ENCODE measurements at regions not wholly inside any gene's neighbourhood (a gene's known extent, or its start where the extent isn't known, plus 50 kb on each side); places are given as distances from the start of the nearest gene placed in this dataset.

GRCh38 chr17:63349478-63350000, 96.6 kb downstream of the CYB561 start:
- no peak for DNase-seq

- DNase-seq, result no peak
Observed at GRCh38 chr17:63350364-63350763, 95.7 kb downstream of the CYB561 start.

GRCh38 chr17:63354256-63354655, 91.8 kb downstream of the CYB561 start:
- DNase-seq, result no peak

GRCh38 chr17:63356337-63356757, 89.8 kb downstream of the CYB561 start:
- no peak for DNase-seq

- no peak for DNase-seq
Observed at GRCh38 chr17:63358111-63358839, 87.8 kb downstream of the CYB561 start.

GRCh38 chr17:63358956-63359355, 87.2 kb downstream of the CYB561 start:
- DNase-seq, result no peak

GRCh38 chr17:63361182-63361581, 84.9 kb downstream of the CYB561 start:
- DNase-seq, result no peak

GRCh38 chr17:63362115-63362514, 84.0 kb downstream of the CYB561 start:
- DNase-seq, result no peak

- DNase-seq, result no peak
Observed at GRCh38 chr17:63364387-63364786, 81.7 kb downstream of the CYB561 start.

GRCh38 chr17:63364944-63365343, 81.2 kb downstream of the CYB561 start:
- no peak for DNase-seq

GRCh38 chr17:63365366-63366240, 80.5 kb downstream of the CYB561 start:
- no peak for DNase-seq

- no peak for DNase-seq
Observed at GRCh38 chr17:63366241-63366566, 79.9 kb downstream of the CYB561 start.

GRCh38 chr17:63369233-63369632, 76.9 kb downstream of the CYB561 start:
- no peak for DNase-seq

GRCh38 chr17:63370696-63371095, 75.4 kb downstream of the CYB561 start:
- no peak for DNase-seq

GRCh38 chr17:63376949-63377348, 69.2 kb downstream of the CYB561 start:
- DNase-seq, result no peak

GRCh38 chr17:63378411-63379375, 67.4 kb downstream of the CYB561 start:
- DNase-seq, result no peak

- no peak for DNase-seq
Observed at GRCh38 chr17:63379636-63380035, 66.5 kb downstream of the CYB561 start.

- DNase-seq, result no peak
Observed at GRCh38 chr17:63381101-63381729, 64.9 kb downstream of the CYB561 start.

- no peak for DNase-seq
Observed at GRCh38 chr17:63382136-63382535, 64.0 kb downstream of the CYB561 start.
